Mucosa of descending colon (tissue), 3 donors: ENCODE measurements at regions not wholly inside any gene's neighbourhood (a gene's known extent, or its start where the extent isn't known, plus 50 kb on each side); places are given as distances from the start of the nearest gene placed in this dataset.
"Not testable (repeated sequence)": the region's sequence is repeated elsewhere in the genome, so short reads cannot be mapped to it uniquely, and the experiment has no call there.

ENCODE experiments used
- ATAC-seq: fragments of 200-7000 bp; cut with Tn5 transposase; one replicate; pipeline ENCODE4 v1.9.1; 2020; ENCODE audit warnings: mild to moderate bottlenecking, moderate library complexity
- DNase-seq, 3 donors: peaks; one replicate each; pipeline ENCODE4 v3.0.0-alpha.2; 2020
- H3K36me3 ChIP-seq: fragments of 200-600 bp; one replicate; pipeline ENCODE4 v1.8.0; 2021; ENCODE audit warnings: low read depth, mild to moderate bottlenecking
- H3K4me1 ChIP-seq: fragments of 200-600 bp; one replicate; pipeline ENCODE4 v1.8.0; 2021; ENCODE audit warnings: low read depth, mild to moderate bottlenecking
- H3K4me3 ChIP-seq: fragments of 200-600 bp; one replicate; pipeline ENCODE4 v1.8.0; 2021; ENCODE audit warnings: mild to moderate bottlenecking
- H3K9me3 ChIP-seq: fragments of 200-600 bp; one replicate; pipeline ENCODE4 v1.8.0; 2021; ENCODE audit warnings: mild to moderate bottlenecking
- CTCF ChIP-seq: fragments of 200-600 bp; IDR thresholded peaks from one replicate; pipeline ENCODE4 v1.8.0; 2022; ENCODE audit warnings: antibody characterized with exemption, mild to moderate bottlenecking
- intact Hi-C, 2 donors: fragments of 100-400 bp; cut with DNase I in 1 of 2; cut with micrococcal nuclease in 1 of 2; formaldehyde crosslinking; loops; one replicate each; pipeline versions ENCODE4 v1.11.0 to v1.11.1; 2022; cut with DNase I, micrococcal nuclease
- donor health status: DM: no; HTN: no; CAD: no; lungs with moderate emphysema.
- donor health status: DM: no; HTN: no; CAD: no.
- donor health status: DM: no; HTN: yes; CAD: no.

GRCh38 chr7:12923971-12924370 lies 236.5 kb downstream of the ARL4A start:
- no peak for ATAC-seq
- no peak for TF ChIP-seq CTCF
- no peak overlapping the region for H3K4me3 ChIP-seq
- no peak for DNase-seq
- intact Hi-C loops: no loop called here
- peaks cover 7% of the 10 kb centered on the region for H3K4me1 ChIP-seq
- no peaks in the 10 kb centered on the region for H3K36me3 ChIP-seq
- no peaks in the 10 kb centered on the region for H3K9me3 ChIP-seq

GRCh38 chr7:12926206-12926605 lies 238.8 kb downstream of the ARL4A start:
- Histone ChIP-seq H3K36me3 (no peaks in the 10 kb centered on the region), H3K4me1 (peaks cover 7% of the 10 kb centered on the region), H3K4me3 (no peak overlapping the region), H3K9me3 (no peaks in the 10 kb centered on the region)
- TF ChIP-seq CTCF: no peak
- ATAC-seq (no peak), DNase-seq (no peak)
- intact Hi-C loops: no loop called here

GRCh38 chr7:12927635-12928434 lies 240.4 kb downstream of the ARL4A start:
- H3K4me3 ChIP-seq: no peak overlapping the region
- peaks cover 4% of the 10 kb centered on the region for H3K4me1 ChIP-seq
- DNase-seq: no peak
- no peaks in the 10 kb centered on the region for H3K9me3 ChIP-seq
- H3K36me3 ChIP-seq: no peaks in the 10 kb centered on the region
- peak; percentile 89 for ATAC-seq
- intact Hi-C loops: no loop called here
- TF ChIP-seq CTCF: no peak

GRCh38 chr7:12929476-12930140 lies 242.2 kb downstream of the ARL4A start:
- intact Hi-C loops: no loop called here
- no peak overlapping the region for H3K4me3 ChIP-seq
- no peaks in the 10 kb centered on the region for H3K36me3 ChIP-seq
- TF ChIP-seq CTCF: no peak
- DNase-seq (no peak), ATAC-seq (no peak)
- peaks cover 4% of the 10 kb centered on the region for H3K4me1 ChIP-seq
- H3K9me3 ChIP-seq: no peaks in the 10 kb centered on the region

GRCh38 chr7:12930534-12930933 lies 243.1 kb downstream of the ARL4A start:
- H3K4me3 ChIP-seq: no peak overlapping the region
- TF ChIP-seq CTCF: no peak
- H3K36me3 ChIP-seq: no peaks in the 10 kb centered on the region
- no peak for DNase-seq
- H3K4me1 ChIP-seq: peaks cover 4% of the 10 kb centered on the region
- H3K9me3 ChIP-seq: no peaks in the 10 kb centered on the region
- intact Hi-C loops: no loop called here
- ATAC-seq: no peak

GRCh38 chr7:12931465-12931864 lies 244.0 kb downstream of the ARL4A start:
- H3K4me1 ChIP-seq, H3K9me3 ChIP-seq, ATAC-seq, H3K4me3 ChIP-seq, DNase-seq, H3K36me3 ChIP-seq, intact Hi-C loops: not testable (repeated sequence)
